SKM-1 (cell line): ENCODE measurements at regions not wholly inside any gene's neighbourhood (a gene's known extent, or its start where the extent isn't known, plus 50 kb on each side); places are given as distances from the start of the nearest gene placed in this dataset.

Source experiments
- DNase-seq: peaks from one replicate; lab custom pipeline; 2025; ENCODE audit not compliant: unreplicated experiment; lab: John Stamatoyannopoulos, UW

GRCh38 chr9:106689089-106689488 lies 173.9 kb upstream of the ZNF462 start:
- no peak for DNase-seq

- DNase-seq, result no peak
Measured at GRCh38 chr9:106691627-106692026, 171.3 kb upstream of the ZNF462 start.

DNA sequence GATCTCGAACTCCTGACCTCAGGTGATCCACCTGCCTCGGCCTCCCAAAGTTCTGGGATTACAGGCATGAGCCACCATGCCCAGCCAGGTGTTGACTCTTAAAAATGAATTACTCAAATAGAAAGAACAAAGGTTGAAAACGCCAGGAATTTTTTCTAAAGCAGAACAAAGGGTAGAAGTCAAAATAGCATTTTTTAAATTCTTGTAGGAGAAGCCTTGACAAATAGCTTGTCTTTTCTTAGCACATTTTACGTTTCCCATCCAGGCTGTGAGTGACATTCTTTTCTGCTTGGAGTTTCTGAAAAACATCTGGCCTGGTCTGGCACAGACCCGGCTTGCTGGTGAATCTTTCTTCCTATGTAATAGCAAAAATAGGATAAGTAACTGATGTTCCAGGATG lies 169.4 kb upstream of the ZNF462 start:
- DNase-seq, result no peak

GRCh38 chr9:106696804-106697203 lies 166.2 kb upstream of the ZNF462 start:
- no peak for DNase-seq

DNA sequence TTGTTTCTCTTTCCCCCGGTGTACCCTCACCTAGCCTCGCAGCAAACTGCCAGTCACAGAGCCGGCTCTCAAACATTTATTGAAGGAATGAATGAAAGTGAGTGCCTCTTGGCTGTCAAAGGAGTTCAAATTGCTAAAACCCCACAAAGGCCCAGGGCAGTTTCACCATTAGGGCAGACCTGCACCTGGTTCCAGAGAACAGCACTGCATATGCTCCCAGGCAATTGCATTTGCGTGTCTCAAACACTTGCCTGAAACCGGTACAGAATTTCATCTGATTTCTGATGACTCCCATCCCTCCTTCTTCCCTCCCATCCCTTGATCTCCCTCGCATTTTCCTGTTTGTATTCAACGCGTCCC lies 165.6 kb upstream of the ZNF462 start:
- DNase-seq, result no peak

GRCh38 chr9:106697750-106698502 lies 165.0 kb upstream of the ZNF462 start:
- DNase-seq, result no peak

DNA sequence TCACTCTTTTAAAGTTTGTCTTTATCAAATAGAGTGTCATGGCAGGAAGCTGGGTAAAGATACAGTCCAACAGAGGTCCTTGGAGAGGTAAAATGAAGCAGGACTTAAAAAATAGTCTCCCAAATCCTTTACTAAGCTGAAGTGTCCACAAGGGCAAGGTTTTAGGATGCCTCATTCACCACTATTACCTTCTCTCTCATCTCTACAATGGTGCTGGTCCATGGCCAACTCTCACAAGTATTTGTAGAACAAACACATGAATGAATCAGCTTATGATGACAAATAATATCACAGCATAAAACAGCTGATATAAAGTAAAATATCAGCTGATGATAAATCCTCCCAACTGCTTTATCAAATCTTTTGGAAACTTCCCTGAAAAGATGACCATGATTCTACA lies 162.3 kb upstream of the ZNF462 start:
- DNase-seq, result no peak

DNA sequence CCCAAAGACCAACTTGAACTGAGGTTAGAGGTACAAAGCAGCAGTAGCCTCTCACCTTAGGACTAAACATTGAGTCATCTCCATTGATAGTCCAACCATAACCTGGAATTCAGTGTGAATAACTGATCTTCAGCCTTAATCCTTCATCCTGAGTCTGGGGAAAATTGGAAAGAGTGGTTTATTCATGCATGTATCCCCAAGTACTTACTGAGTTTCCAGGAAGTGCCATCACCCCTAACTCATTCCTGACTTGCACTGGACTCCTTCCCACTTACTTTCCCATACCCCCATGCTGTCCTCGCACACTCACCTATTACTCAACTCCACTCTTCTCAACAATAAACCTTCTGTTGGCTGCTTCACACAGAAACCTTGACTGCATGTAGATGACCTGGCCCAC lies 161.4 kb upstream of the ZNF462 start:
- no peak for DNase-seq

GRCh38 chr9:106704056-106704615 lies 158.8 kb upstream of the ZNF462 start:
- no peak for DNase-seq

DNA sequence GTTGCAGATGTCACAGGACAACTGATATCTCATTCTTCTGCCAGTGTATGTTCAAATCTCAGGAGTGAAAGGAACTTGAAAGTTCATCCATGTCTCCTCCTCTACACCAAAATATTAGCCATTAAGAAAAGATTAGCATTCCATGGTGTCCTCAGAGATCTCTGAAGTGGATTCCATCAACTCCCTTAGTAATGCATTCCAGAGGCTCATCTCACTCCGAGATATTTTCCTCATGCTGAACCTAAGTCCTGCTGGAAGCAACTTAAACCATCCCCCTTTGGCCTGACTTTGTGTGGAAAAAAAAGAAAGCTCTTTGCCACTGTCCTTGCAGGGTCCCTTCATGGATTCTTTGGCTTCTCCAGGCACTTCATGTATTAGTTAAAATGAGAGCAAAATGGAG lies 155.7 kb upstream of the ZNF462 start:
- no peak for DNase-seq

- no peak for DNase-seq
Measured at GRCh38 chr9:106707738-106708474, 155.1 kb upstream of the ZNF462 start.

DNA sequence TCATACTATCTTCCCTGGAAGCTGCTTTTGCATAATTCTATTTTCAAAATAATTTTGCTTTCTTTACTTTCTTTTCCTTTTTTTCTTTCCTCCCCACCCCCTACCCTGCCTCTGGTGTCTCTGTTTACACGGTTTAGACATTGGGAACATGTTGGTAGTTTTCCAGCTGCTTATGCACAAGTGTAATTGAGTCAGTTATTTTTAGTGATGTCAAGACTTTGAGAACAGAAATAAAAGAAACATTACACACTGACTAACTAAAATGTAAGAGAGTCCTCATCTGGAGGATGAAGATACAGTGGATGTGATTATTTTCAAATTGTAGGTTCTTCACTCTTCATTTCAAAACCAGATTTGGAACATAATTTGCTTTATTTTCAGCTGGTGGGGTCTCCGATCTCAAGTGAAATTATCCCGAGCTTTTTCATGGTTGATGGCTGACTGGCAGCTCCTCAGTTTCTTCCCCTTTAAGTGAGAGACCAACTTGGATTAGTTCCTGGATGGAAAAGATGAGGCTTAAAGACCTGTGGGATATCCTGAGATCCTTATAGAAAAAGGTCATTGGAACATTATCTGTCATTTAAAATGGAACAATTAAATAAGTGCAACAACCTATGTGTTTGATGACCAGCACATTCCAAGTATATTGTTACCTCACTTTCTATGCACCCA lies 154.4 kb upstream of the ZNF462 start:
- DNase-seq, result no peak

DNA sequence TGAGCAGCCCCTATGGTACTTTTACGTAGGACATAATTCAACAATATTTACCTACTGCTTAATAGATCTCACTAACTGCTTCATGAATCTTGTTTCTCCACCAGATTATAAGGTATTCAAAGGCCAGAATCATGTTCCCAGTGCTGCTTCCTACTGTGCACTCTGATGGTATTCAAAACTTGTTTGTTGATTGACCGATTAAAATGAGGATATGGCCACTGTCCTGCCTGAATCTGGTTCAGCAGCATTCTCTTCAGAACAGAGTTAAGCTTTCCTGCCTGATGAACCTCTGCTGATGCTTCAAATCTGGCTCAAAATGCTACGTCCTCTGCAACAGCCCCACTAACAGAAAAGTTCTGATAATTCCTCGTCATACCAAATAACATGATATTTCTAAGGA lies 150.7 kb upstream of the ZNF462 start:
- no peak for DNase-seq

DNA sequence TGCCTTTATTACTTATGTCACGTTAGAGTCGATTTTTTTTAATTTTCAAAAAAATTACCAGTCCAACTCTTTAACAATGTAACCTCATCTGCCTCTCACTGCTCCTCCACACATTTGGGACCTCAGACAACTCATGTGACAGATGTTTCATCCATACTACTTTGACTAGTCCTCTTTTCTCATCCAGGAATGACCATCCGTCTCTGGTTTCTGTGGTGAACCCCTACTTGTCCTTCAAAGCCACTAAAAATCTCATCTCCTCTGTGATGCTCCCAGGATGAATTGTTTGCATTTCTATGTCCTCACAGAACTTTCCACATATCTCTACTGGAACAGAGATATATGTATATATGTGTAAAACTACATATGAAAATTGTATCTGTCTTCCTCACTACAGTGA lies 149.8 kb upstream of the ZNF462 start:
- no peak for DNase-seq

DNA sequence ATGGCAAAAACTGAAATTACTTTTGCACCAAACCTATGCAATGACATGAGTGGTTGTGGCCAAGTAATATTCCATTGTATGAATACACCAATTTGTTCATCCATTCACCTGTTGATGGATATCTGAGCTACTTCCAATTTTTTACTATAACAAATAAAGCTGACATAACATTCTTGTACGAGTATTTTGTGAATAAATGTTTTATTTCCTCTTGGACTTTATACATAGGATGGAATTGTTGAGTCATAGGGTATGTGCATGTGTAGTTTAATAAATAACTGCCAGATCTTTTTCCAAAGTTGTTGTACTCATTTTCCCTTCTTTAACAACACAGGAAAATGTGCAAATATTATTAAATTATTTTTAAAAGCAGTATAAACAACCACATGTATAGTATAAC lies 146.1 kb upstream of the ZNF462 start:
- DNase-seq, result no peak

GRCh38 chr9:106717686-106718085 lies 145.3 kb upstream of the ZNF462 start:
- DNase-seq, result no peak

DNA sequence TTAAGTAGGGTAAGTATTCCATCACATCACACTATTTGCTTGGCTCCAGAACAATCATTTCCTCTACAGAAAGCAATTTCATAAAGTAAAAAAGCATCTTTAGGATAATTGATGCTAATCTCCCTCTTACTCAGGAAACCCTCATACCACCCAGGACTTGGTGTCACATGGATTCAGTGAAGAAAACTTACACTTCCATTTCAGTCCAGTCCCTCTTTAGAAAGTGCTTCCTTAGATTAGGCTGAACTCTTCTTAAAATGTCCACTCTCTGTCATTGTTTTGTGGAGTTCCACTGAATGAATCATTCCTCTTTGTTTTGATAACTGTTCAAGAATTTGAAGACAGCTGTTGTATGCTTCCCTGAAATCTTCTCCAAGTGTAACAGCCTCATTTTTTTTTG lies 144.0 kb upstream of the ZNF462 start:
- no peak for DNase-seq

GRCh38 chr9:106722051-106722753 lies 140.8 kb upstream of the ZNF462 start:
- DNase-seq, result no peak

DNA sequence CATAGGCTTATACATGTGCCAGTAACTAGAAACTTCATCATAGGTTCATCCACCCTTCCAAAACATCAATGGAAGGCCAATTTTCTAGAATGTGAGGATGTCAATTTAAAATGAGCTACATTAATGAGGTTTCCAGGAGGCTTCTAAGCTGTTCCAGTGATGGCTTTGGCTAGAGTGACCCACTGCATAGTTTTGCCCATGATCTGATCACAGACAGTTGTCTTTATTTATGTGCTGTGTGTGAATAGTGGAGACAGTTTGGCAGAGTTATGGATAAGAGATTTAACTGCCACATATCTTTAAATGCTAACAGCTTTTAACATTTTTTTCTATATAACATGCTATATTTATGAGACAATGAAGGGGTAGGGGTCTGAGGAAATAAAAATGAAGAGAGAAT lies 139.0 kb upstream of the ZNF462 start:
- no peak for DNase-seq

DNA sequence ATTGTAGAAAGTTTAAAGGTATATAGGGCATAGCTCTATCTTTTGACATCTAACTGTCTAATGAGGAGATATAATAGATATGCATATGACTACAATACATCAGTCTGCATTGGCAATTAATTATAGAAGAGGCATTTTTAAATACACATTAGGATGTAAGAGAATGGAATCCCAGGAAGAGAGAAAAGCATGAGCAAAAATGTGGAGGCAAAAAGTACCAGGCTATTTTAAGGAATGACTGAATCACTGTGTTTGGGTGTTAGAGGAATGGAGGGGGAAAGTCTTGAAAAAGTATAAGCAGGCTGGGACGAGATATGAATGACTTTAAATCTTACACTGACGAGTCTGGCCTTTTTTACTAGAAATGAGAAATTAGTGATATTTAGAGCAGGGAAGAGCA lies 138.4 kb upstream of the ZNF462 start:
- DNase-seq, result no peak

DNA sequence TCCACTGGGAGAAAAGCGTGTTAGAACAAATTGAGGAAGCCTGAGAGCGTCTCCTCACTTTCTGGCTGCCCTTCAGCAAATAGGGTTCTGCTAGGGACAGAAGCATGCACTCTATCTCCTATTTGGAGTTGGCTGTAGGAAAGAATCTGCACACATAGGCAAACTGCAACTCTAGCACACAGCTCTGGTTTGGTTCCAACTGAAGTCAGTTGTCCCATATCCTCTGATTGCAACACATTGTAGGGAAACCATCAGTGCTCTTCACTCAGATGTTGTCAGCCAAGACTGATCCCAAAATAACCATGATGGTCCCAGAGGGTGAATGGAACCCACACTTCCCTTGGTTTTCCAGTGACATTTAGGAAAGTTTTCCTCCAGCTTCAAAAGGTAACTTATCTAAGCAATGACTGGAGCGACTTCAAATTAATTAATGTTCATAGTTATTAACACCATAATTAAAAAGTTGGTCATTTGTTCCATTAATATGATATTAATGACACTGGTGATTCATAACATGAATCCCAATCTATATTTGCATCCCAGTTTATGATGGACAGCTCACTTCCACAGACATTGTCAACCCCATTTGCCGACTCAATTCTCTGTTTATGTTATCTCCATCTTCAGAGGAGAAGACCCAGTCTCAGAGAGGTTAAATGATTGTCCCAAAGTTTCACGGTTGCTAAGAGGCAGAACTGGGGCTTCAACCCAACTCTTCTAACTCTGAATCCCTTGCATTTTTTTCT lies 136.7 kb upstream of the ZNF462 start:
- no peak for DNase-seq
